Fibroblast of mammary gland (primary cell): ENCODE measurements at regions not wholly inside any gene's neighbourhood (a gene's known extent, or its start where the extent isn't known, plus 50 kb on each side); places are given as distances from the start of the nearest gene placed in this dataset.

Experiments
- DNase-seq: peaks from one replicate; pipeline ENCODE4 v3.0.0-alpha.2; 2010; ENCODE audit warnings: low read depth
- H3K4me3 ChIP-seq: 2 replicates; pipeline ENCODE4 v1.5.1; 2011; ENCODE audit warnings: low read depth, mild to moderate bottlenecking, low read length, moderate library complexity; ENCODE audit not compliant: control insufficient read depth
- CTCF ChIP-seq: conservative IDR thresholded peaks from 2 replicates; pipeline ENCODE4 v1.5.1; 2011; ENCODE audit warnings: low read depth, low read length, inconsistent platforms; ENCODE audit not compliant: control insufficient read depth, insufficient read depth

- no peak for TF ChIP-seq CTCF
- DNase-seq: peak; percentile 19
Observed at GRCh38 chr1:186519982-186520381, 59.1 kb upstream of the PDC start.

GRCh38 chr1:186518822-186519381, 58.0 kb upstream of the PDC start:
- no peak overlapping the region for H3K4me3 ChIP-seq
- no peak for TF ChIP-seq CTCF
- no peak for DNase-seq

More at GRCh38 chr1:186519982-186520381, 59.1 kb upstream of the PDC start:
- no peak overlapping the region for H3K4me3 ChIP-seq

- no peak for TF ChIP-seq CTCF
- DNase-seq: no peak
Observed at GRCh38 chr1:186518395-186518794, 57.5 kb upstream of the PDC start.

GRCh38 chr1:186514367-186514766, 53.5 kb upstream of the PDC start:
- no peak for TF ChIP-seq CTCF
- H3K4me3 ChIP-seq: no peak overlapping the region
- DNase-seq: no peak

More at GRCh38 chr1:186518395-186518794, 57.5 kb upstream of the PDC start:
- no peak overlapping the region for H3K4me3 ChIP-seq

GRCh38 chr1:186513526-186513925, 52.6 kb upstream of the PDC start:
- H3K4me3 ChIP-seq: no peak overlapping the region
- no peak for TF ChIP-seq CTCF

GRCh38 chr1:186512698-186513457, 52.0 kb upstream of the PDC start:
- no peak for DNase-seq
- no peak for TF ChIP-seq CTCF
- H3K4me3 ChIP-seq: no peak overlapping the region

More at GRCh38 chr1:186513526-186513925, 52.6 kb upstream of the PDC start:
- no peak for DNase-seq
